ENCODE measurements at regions not wholly inside any gene's neighbourhood (a gene's known extent, or its start where the extent isn't known, plus 50 kb on each side); places are given as distances from the start of the nearest gene placed in this dataset.

GRCh38 chr6:92050216-92050615, 1369.1 kb downstream of the EPHA7 start:
- H2AFZ ChIP-seq (ENCODE audit: low read depth, low read length) = no peak overlapping the region
- H3K27me3 ChIP-seq (ENCODE audit: insufficient read depth, low read length) = no peaks in the 10 kb centered on the region
- H3K4me3 ChIP-seq (ENCODE audit: low read length) = no peak overlapping the region
- no peaks in the 10 kb centered on the region for H3K9me3 ChIP-seq (ENCODE audit: low read length)
- H3K4me1 ChIP-seq (ENCODE audit: insufficient read depth, low read length) = no peaks in the 10 kb centered on the region
- H3K36me3 ChIP-seq (ENCODE audit: insufficient read depth, low read length) = no peaks in the 10 kb centered on the region

GRCh38 chr6:92047860-92048259, 1371.5 kb downstream of the EPHA7 start:
- no peaks in the 10 kb centered on the region for H3K27me3 ChIP-seq (ENCODE audit: insufficient read depth, low read length)

GRCh38 chr6:92047152-92047850, 1372.1 kb downstream of the EPHA7 start:
- Histone ChIP-seq H2AFZ (ENCODE audit: low read depth, low read length) (no peak overlapping the region), H3K27me3 (ENCODE audit: insufficient read depth, low read length) (no peaks in the 10 kb centered on the region), H3K4me3 (ENCODE audit: low read length) (no peak overlapping the region), H3K9me3 (ENCODE audit: low read length) (no peaks in the 10 kb centered on the region), H3K4me1 (ENCODE audit: insufficient read depth, low read length) (no peaks in the 10 kb centered on the region), H3K36me3 (ENCODE audit: insufficient read depth, low read length) (no peaks in the 10 kb centered on the region)

More at GRCh38 chr6:92047860-92048259, 1371.5 kb downstream of the EPHA7 start:
- no peaks in the 10 kb centered on the region for H3K36me3 ChIP-seq (ENCODE audit: insufficient read depth, low read length)
- no peak overlapping the region for H2AFZ ChIP-seq (ENCODE audit: low read depth, low read length)
- no peak overlapping the region for H3K4me3 ChIP-seq (ENCODE audit: low read length)
- no peaks in the 10 kb centered on the region for H3K4me1 ChIP-seq (ENCODE audit: insufficient read depth, low read length)
- no peaks in the 10 kb centered on the region for H3K9me3 ChIP-seq (ENCODE audit: low read length)

- Histone ChIP-seq H3K4me3 (ENCODE audit: low read length) (no peak overlapping the region), H3K4me1 (ENCODE audit: insufficient read depth, low read length) (no peaks in the 10 kb centered on the region), H3K27me3 (ENCODE audit: insufficient read depth, low read length) (no peaks in the 10 kb centered on the region), H3K36me3 (ENCODE audit: insufficient read depth, low read length) (no peaks in the 10 kb centered on the region), H3K9me3 (ENCODE audit: low read length) (no peaks in the 10 kb centered on the region), H2AFZ (ENCODE audit: low read depth, low read length) (no peak overlapping the region)
These were observed 1375.0 kb downstream of the EPHA7 start for GRCh38 chr6:92044312-92044711.

GRCh38 chr6:92043777-92044176, 1375.6 kb downstream of the EPHA7 start:
- Histone ChIP-seq H3K9me3 (ENCODE audit: low read length) (no peaks in the 10 kb centered on the region), H3K4me1 (ENCODE audit: insufficient read depth, low read length) (no peaks in the 10 kb centered on the region), H3K27me3 (ENCODE audit: insufficient read depth, low read length) (no peaks in the 10 kb centered on the region), H2AFZ (ENCODE audit: low read depth, low read length) (no peak overlapping the region), H3K36me3 (ENCODE audit: insufficient read depth, low read length) (no peaks in the 10 kb centered on the region), H3K4me3 (ENCODE audit: low read length) (no peak overlapping the region)

- Histone ChIP-seq H3K27me3 (ENCODE audit: insufficient read depth, low read length) (no peaks in the 10 kb centered on the region), H3K36me3 (ENCODE audit: insufficient read depth, low read length) (no peaks in the 10 kb centered on the region), H2AFZ (ENCODE audit: low read depth, low read length) (no peak overlapping the region), H3K4me3 (ENCODE audit: low read length) (no peak overlapping the region), H3K9me3 (ENCODE audit: low read length) (no peaks in the 10 kb centered on the region), H3K4me1 (ENCODE audit: insufficient read depth, low read length) (no peaks in the 10 kb centered on the region)
These were observed 1392.5 kb downstream of the EPHA7 start for GRCh38 chr6:92026878-92027277.

- H3K27me3 ChIP-seq (ENCODE audit: insufficient read depth, low read length) = no peaks in the 10 kb centered on the region
- H3K36me3 ChIP-seq (ENCODE audit: insufficient read depth, low read length) = no peaks in the 10 kb centered on the region
- H3K4me1 ChIP-seq (ENCODE audit: insufficient read depth, low read length) = no peaks in the 10 kb centered on the region
- H2AFZ ChIP-seq (ENCODE audit: low read depth, low read length) = no peak overlapping the region
- no peaks in the 10 kb centered on the region for H3K9me3 ChIP-seq (ENCODE audit: low read length)
- no peak overlapping the region for H3K4me3 ChIP-seq (ENCODE audit: low read length)
These were observed 1394.5 kb downstream of the EPHA7 start for GRCh38 chr6:92024881-92025280.

GRCh38 chr6:92024110-92024509, 1395.2 kb downstream of the EPHA7 start:
- H3K36me3 ChIP-seq (ENCODE audit: insufficient read depth, low read length) = no peaks in the 10 kb centered on the region
- H3K4me1 ChIP-seq (ENCODE audit: insufficient read depth, low read length) = no peaks in the 10 kb centered on the region
- no peaks in the 10 kb centered on the region for H3K9me3 ChIP-seq (ENCODE audit: low read length)
- no peaks in the 10 kb centered on the region for H3K27me3 ChIP-seq (ENCODE audit: insufficient read depth, low read length)
- H3K4me3 ChIP-seq (ENCODE audit: low read length) = no peak overlapping the region
- H2AFZ ChIP-seq (ENCODE audit: low read depth, low read length) = no peak overlapping the region

GRCh38 chr6:92023410-92023966, 1395.9 kb downstream of the EPHA7 start:
- Histone ChIP-seq H3K9me3 (ENCODE audit: low read length) (no peaks in the 10 kb centered on the region), H3K27me3 (ENCODE audit: insufficient read depth, low read length) (no peaks in the 10 kb centered on the region), H2AFZ (ENCODE audit: low read depth, low read length) (no peak overlapping the region), H3K4me3 (ENCODE audit: low read length) (no peak overlapping the region), H3K36me3 (ENCODE audit: insufficient read depth, low read length) (no peaks in the 10 kb centered on the region), H3K4me1 (ENCODE audit: insufficient read depth, low read length) (no peaks in the 10 kb centered on the region)

- Histone ChIP-seq H3K4me1 (ENCODE audit: insufficient read depth, low read length) (no peaks in the 10 kb centered on the region), H3K4me3 (ENCODE audit: low read length) (no peak overlapping the region)
These were observed 1407.6 kb downstream of the EPHA7 start for GRCh38 chr6:92011681-92012245.

GRCh38 chr6:92008757-92009502, 1410.4 kb downstream of the EPHA7 start:
- Histone ChIP-seq H3K9me3 (ENCODE audit: low read length) (no peaks in the 10 kb centered on the region), H3K4me3 (ENCODE audit: low read length) (no peak overlapping the region), H3K4me1 (ENCODE audit: insufficient read depth, low read length) (no peaks in the 10 kb centered on the region), H2AFZ (ENCODE audit: low read depth, low read length) (no peak overlapping the region), H3K27me3 (ENCODE audit: insufficient read depth, low read length) (no peaks in the 10 kb centered on the region), H3K36me3 (ENCODE audit: insufficient read depth, low read length) (no peaks in the 10 kb centered on the region)

More at GRCh38 chr6:92011681-92012245, 1407.6 kb downstream of the EPHA7 start:
- Histone ChIP-seq H3K9me3 (ENCODE audit: low read length) (no peaks in the 10 kb centered on the region), H2AFZ (ENCODE audit: low read depth, low read length) (no peak overlapping the region), H3K27me3 (ENCODE audit: insufficient read depth, low read length) (no peaks in the 10 kb centered on the region), H3K36me3 (ENCODE audit: insufficient read depth, low read length) (no peaks in the 10 kb centered on the region)

GRCh38 chr6:92000112-92000511, 1413.2 kb upstream of the MAP3K7 start:
- Histone ChIP-seq H3K36me3 (ENCODE audit: insufficient read depth, low read length) (no peaks in the 10 kb centered on the region), H3K9me3 (ENCODE audit: low read length) (no peaks in the 10 kb centered on the region), H3K4me1 (ENCODE audit: insufficient read depth, low read length) (no peaks in the 10 kb centered on the region), H3K27me3 (ENCODE audit: insufficient read depth, low read length) (no peaks in the 10 kb centered on the region), H2AFZ (ENCODE audit: low read depth, low read length) (no peak overlapping the region), H3K4me3 (ENCODE audit: low read length) (no peak overlapping the region)

- Histone ChIP-seq H3K4me3 (ENCODE audit: low read length) (no peak overlapping the region), H3K36me3 (ENCODE audit: insufficient read depth, low read length) (no peaks in the 10 kb centered on the region)
These were observed 1407.9 kb upstream of the MAP3K7 start for GRCh38 chr6:91994787-91995186.

More at GRCh38 chr6:91994787-91995186, 1407.9 kb upstream of the MAP3K7 start:
- no peak overlapping the region for H2AFZ ChIP-seq (ENCODE audit: low read depth, low read length)
- no peaks in the 10 kb centered on the region for H3K27me3 ChIP-seq (ENCODE audit: insufficient read depth, low read length)
- no peaks in the 10 kb centered on the region for H3K4me1 ChIP-seq (ENCODE audit: insufficient read depth, low read length)
- H3K9me3 ChIP-seq (ENCODE audit: low read length) = no peaks in the 10 kb centered on the region

Measured in neuron (in vitro differentiated cells).